ACC112 (cell line): ENCODE measurements at regions not wholly inside any gene's neighbourhood (a gene's known extent, or its start where the extent isn't known, plus 50 kb on each side); places are given as distances from the start of the nearest gene placed in this dataset.
"Not testable (repeated sequence)": the region's sequence is repeated elsewhere in the genome, so short reads cannot be mapped to it uniquely, and the experiment has no call there.

ENCODE experiments used
- H2AFZ ChIP-seq: fragments of 200-600 bp; sonication (generic); one replicate; pipeline ENCODE4 v1.6.0; 2017; ENCODE audit warnings: antibody characterized with exemption, low read length; ENCODE audit not compliant: unreplicated experiment
- H3K27ac ChIP-seq: fragments of 200-600 bp; sonication (generic); 2 replicates; pipeline ENCODE4 v1.5.1; 2014; ENCODE audit warnings: low read depth, mild to moderate bottlenecking, antibody characterized with exemption, low read length, moderate library complexity
- H3K27me3 ChIP-seq: fragments of 200-600 bp; sonication (generic); 2 replicates; pipeline ENCODE4 v1.6.1; 2014; ENCODE audit warnings: mild to moderate bottlenecking, antibody characterized with exemption, low read length, moderate library complexity, mixed read lengths; ENCODE audit not compliant: insufficient read depth
- H3K36me3 ChIP-seq: fragments of 200-600 bp; sonication (generic); 2 replicates; pipeline ENCODE4 v1.6.1; 2016; ENCODE audit warnings: mild to moderate bottlenecking, antibody characterized with exemption, low read length, moderate library complexity, mixed read lengths; ENCODE audit not compliant: insufficient read depth
- H3K4me1 ChIP-seq: fragments of 200-600 bp; sonication (generic); one replicate; pipeline ENCODE4 v1.6.1; 2016; ENCODE audit warnings: low read length, mixed read lengths; ENCODE audit not compliant: insufficient read depth, unreplicated experiment, control insufficient read depth
- H3K4me3 ChIP-seq: fragments of 200-600 bp; sonication (generic); 2 replicates; pipeline ENCODE4 v1.5.1; 2014; ENCODE audit warnings: mild to moderate bottlenecking, low read depth, low read length
- H3K79me2 ChIP-seq: fragments of 200-600 bp; sonication (generic); one replicate; pipeline ENCODE4 v1.6.0; 2016; ENCODE audit warnings: low read length; ENCODE audit not compliant: control insufficient read depth, unreplicated experiment, insufficient read depth

- H3K4me3 ChIP-seq: no peak overlapping the region
- no peak overlapping the region for H2AFZ ChIP-seq
- no peaks in the 10 kb centered on the region for H3K79me2 ChIP-seq
- no peaks in the 10 kb centered on the region for H3K4me1 ChIP-seq
- H3K36me3 ChIP-seq: no peaks in the 10 kb centered on the region
- H3K27me3 ChIP-seq: no peaks in the 10 kb centered on the region
- H3K27ac ChIP-seq: no peak overlapping the region
These were observed 992.1 kb downstream of the MAT2B start for GRCh38 chr5:164497311-164498064.

- H3K79me2 ChIP-seq: no peaks in the 10 kb centered on the region
- no peak overlapping the region for H3K4me3 ChIP-seq
- H3K4me1 ChIP-seq: no peaks in the 10 kb centered on the region
- H2AFZ ChIP-seq: no peak overlapping the region
- no peak overlapping the region for H3K27ac ChIP-seq
- H3K36me3 ChIP-seq: no peaks in the 10 kb centered on the region
- no peaks in the 10 kb centered on the region for H3K27me3 ChIP-seq
These were observed 993.0 kb downstream of the MAT2B start for GRCh38 chr5:164498438-164498837.

- H2AFZ ChIP-seq: no peak overlapping the region
- no peaks in the 10 kb centered on the region for H3K36me3 ChIP-seq
- no peaks in the 10 kb centered on the region for H3K79me2 ChIP-seq
- H3K27me3 ChIP-seq: no peaks in the 10 kb centered on the region
- no peak overlapping the region for H3K27ac ChIP-seq
- H3K4me1 ChIP-seq: peaks cover 4% of the 10 kb centered on the region
- no peak overlapping the region for H3K4me3 ChIP-seq
These were observed 995.4 kb downstream of the MAT2B start for GRCh38 chr5:164500856-164501255.

- Histone ChIP-seq H3K27ac (no peak overlapping the region), H2AFZ (no peak overlapping the region), H3K27me3 (no peaks in the 10 kb centered on the region), H3K36me3 (no peaks in the 10 kb centered on the region), H3K4me3 (no peak overlapping the region), H3K79me2 (no peaks in the 10 kb centered on the region), H3K4me1 (peaks cover 4% of the 10 kb centered on the region)
These were observed 995.9 kb downstream of the MAT2B start for GRCh38 chr5:164501344-164501743.

GRCh38 chr5:164504141-164504772 is 998.8 kb downstream of the MAT2B start:
- no peaks in the 10 kb centered on the region for H3K79me2 ChIP-seq
- H3K27me3 ChIP-seq: no peaks in the 10 kb centered on the region
- H3K36me3 ChIP-seq: no peaks in the 10 kb centered on the region
- H3K27ac ChIP-seq: no peak overlapping the region
- H3K4me1 ChIP-seq: peaks cover 4% of the 10 kb centered on the region
- peak overlapping the region; percentile 98 for H2AFZ ChIP-seq
- H3K4me3 ChIP-seq: peak overlapping the region; percentile 58

- H3K36me3 ChIP-seq: no peaks in the 10 kb centered on the region
These were observed 1000.4 kb downstream of the MAT2B start for GRCh38 chr5:164505791-164506190.

GRCh38 chr5:164518067-164518740 is 1012.8 kb downstream of the MAT2B start:
- H3K4me1 ChIP-seq: no peaks in the 10 kb centered on the region
- no peaks in the 10 kb centered on the region for H3K79me2 ChIP-seq
- H3K4me3 ChIP-seq: no peak overlapping the region
- H3K27me3 ChIP-seq: no peaks in the 10 kb centered on the region
- H3K36me3 ChIP-seq: no peaks in the 10 kb centered on the region
- H3K27ac ChIP-seq: no peak overlapping the region
- H2AFZ ChIP-seq: no peak overlapping the region

More at GRCh38 chr5:164505791-164506190, 1000.4 kb downstream of the MAT2B start:
- no peak overlapping the region for H2AFZ ChIP-seq
- H3K4me3 ChIP-seq: no peak overlapping the region
- no peak overlapping the region for H3K27ac ChIP-seq
- H3K4me1 ChIP-seq: peaks cover 4% of the 10 kb centered on the region
- H3K79me2 ChIP-seq: no peaks in the 10 kb centered on the region
- no peaks in the 10 kb centered on the region for H3K27me3 ChIP-seq

- Histone ChIP-seq H3K79me2 (no peaks in the 10 kb centered on the region), H3K27ac (no peak overlapping the region), H3K36me3 (no peaks in the 10 kb centered on the region), H2AFZ (no peak overlapping the region), H3K27me3 (no peaks in the 10 kb centered on the region), H3K4me3 (no peak overlapping the region), H3K4me1 (no peaks in the 10 kb centered on the region)
These were observed 1013.3 kb downstream of the MAT2B start for GRCh38 chr5:164518741-164519080.

- no peaks in the 10 kb centered on the region for H3K4me1 ChIP-seq
- H3K79me2 ChIP-seq: no peaks in the 10 kb centered on the region
- H3K4me3 ChIP-seq: no peak overlapping the region
- no peaks in the 10 kb centered on the region for H3K36me3 ChIP-seq
- H3K27me3 ChIP-seq: no peaks in the 10 kb centered on the region
- H3K27ac ChIP-seq: no peak overlapping the region
- no peak overlapping the region for H2AFZ ChIP-seq
These were observed 1026.9 kb downstream of the MAT2B start for GRCh38 chr5:164532235-164532900.

GRCh38 chr5:164533426-164533825 is 1028.0 kb downstream of the MAT2B start:
- not testable (repeated sequence) for H3K27me3 ChIP-seq, H3K79me2 ChIP-seq, H3K4me3 ChIP-seq, H3K4me1 ChIP-seq, H3K27ac ChIP-seq, H2AFZ ChIP-seq, H3K36me3 ChIP-seq
